HFF-Myc (cell line): ENCODE measurements at regions not wholly inside any gene's neighbourhood (a gene's known extent, or its start where the extent isn't known, plus 50 kb on each side); places are given as distances from the start of the nearest gene placed in this dataset.

Source experiments
- DNase-seq: peaks from one replicate; pipeline ENCODE4 v3.0.0-alpha.2; 2011; ENCODE audit warnings: low read depth; ENCODE audit errors: extremely low read depth
- H3K4me3 ChIP-seq: replicated peaks from 2 replicates; pipeline ENCODE4 v1.5.1; 2011; ENCODE audit warnings: low read depth, mild to moderate bottlenecking, control low read depth, low read length
- CTCF ChIP-seq: IDR thresholded peaks from 2 replicates; pipeline ENCODE4 v1.5.1; 2012; ENCODE audit warnings: mild to moderate bottlenecking, low read depth, low read length, control low read depth; ENCODE audit errors: missing control alignments

DNA sequence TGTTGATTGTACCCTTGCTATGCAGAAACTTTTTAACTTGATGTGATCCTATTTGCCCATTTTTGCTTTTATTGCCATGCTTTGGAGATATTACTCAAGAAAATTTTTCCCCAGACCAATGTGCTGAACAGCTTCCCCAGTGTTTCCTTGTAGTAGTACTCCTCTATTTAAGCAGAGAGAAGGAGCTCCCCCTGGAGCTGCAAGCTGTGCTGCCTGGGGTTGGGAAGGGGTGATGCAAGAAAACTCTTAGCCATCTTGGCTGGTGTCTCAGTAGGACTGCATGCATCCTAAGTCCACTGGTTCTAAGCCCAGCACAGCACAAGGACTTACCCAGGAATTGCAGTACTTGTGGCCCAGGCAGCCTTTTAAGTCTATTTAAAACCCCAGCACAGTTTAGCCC lies 121.6 kb downstream of the NTMT2 start:
- TF ChIP-seq CTCF: peak; percentile 34
- no peak for DNase-seq
- no peak overlapping the region for H3K4me3 ChIP-seq

- H3K4me3 ChIP-seq: no peak overlapping the region
- TF ChIP-seq CTCF: no peak
- no peak for DNase-seq
Measured at GRCh38 chr1:170271430-170272161, 125.8 kb downstream of the NTMT2 start.

- no peak for DNase-seq
- no peak overlapping the region for H3K4me3 ChIP-seq
- TF ChIP-seq CTCF: no peak
Measured at GRCh38 chr1:170273291-170274130, 127.8 kb downstream of the NTMT2 start.

DNA sequence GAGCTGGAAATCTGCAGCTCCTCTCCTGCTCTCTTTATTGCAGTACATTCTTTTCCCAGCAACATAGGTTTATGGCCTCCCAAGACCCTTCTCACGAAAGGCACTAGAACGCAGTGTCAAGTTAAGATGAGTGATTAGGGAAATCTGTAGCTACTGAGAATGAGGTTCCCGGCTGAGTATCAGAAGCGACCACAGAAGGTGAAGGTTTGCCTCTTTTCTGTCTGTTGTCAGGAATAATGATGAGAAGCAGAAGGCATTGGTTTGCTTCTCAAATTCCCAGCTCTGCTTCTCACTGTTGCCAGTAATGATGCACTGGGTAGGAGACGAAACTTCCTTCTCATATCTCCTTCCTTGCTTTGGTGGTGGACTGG lies 128.4 kb downstream of the NTMT2 start:
- no peak for DNase-seq
- no peak overlapping the region for H3K4me3 ChIP-seq
- TF ChIP-seq CTCF: no peak

DNA sequence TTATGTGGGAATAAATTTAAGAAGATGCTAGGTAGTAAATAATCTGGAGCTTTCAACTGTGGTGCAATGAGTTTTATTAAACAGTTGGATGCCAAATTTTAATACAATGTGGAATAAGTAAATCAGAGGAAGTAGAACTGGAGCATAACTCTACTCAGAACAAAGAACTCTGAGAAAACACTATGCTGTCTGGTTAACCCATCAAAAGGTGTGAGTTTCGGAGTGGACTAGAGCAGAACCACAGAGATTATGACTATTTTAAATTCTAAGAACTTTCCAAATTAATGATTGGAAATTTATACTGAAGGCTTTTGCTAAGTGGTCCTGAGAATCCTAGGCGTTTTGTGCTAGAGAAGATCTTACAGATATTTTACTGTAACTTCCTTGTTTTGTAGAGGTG lies 132.2 kb downstream of the NTMT2 start:
- no peak for DNase-seq
- no peak for TF ChIP-seq CTCF
- no peak overlapping the region for H3K4me3 ChIP-seq

DNA sequence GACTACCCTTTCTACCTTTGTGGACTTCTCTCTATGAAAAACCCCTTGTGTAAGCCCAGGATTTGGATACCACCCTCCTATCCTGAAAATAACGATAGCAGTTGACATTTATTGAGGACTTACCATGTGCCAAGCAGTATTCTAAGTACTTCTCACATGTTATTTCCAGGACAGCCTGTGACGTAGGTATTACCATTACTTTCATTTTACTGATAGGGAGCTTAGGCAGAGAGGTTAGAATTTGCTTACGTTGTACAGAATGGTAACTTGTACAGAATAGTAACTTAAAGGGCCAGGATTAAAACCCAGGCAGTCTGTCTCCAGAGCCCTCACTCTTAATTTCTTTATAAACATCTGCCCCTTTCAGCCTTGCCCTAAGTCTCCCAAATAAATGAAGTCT lies 138.3 kb downstream of the NTMT2 start:
- no peak for DNase-seq
- H3K4me3 ChIP-seq: no peak overlapping the region
- TF ChIP-seq CTCF: no peak
